DMS53 (cell line): ENCODE measurements at regions not wholly inside any gene's neighbourhood (a gene's known extent, or its start where the extent isn't known, plus 50 kb on each side); places are given as distances from the start of the nearest gene placed in this dataset.
A peak's percentile ranks its signal among the peaks of the same experiment; 100 is the strongest.

Source experiments
- DNase-seq: peaks from one replicate; lab custom pipeline; 2025; lab: John Stamatoyannopoulos, UW

DNA sequence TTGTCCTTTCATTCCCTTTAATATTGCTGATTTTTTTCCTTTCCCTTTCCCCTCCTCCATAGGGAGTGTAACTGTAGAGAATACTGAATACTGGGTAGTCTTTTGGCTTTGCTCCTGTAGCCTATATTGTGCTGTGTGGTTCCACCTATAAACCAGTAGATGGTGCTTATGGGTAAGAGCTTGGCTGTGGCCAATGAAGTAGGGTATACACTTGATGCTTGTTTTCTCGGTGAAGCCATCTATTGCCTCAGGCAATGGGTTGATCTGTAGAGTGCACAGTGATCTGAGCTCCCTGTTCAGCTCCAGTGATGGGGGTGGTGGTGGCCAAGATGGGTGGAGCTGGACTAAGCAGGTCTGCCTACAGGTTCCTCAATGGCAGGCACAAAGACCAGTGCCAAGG is 203.3 kb upstream of the IMPG1 start:
- peak; percentile 73 for DNase-seq

DNA sequence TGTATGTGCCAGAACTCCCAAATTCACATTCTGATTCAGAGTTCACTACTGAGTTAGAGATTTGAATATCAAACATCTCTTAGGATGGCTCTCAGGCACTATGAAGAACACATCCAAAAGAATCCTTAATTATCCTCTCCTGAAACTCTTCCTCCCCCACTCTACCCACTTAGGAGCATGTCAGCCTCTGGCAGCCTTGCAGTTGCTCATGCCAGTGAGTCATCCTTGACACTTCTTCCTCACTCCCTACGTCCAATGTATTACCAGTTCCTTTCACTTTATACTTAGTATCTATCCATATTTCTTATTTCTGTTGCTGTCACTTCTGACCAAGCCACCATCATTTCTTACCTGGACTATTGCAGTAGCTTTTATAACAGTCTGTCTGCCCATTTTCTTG is 192.0 kb upstream of the IMPG1 start:
- DNase-seq = peak; percentile 50

DNA sequence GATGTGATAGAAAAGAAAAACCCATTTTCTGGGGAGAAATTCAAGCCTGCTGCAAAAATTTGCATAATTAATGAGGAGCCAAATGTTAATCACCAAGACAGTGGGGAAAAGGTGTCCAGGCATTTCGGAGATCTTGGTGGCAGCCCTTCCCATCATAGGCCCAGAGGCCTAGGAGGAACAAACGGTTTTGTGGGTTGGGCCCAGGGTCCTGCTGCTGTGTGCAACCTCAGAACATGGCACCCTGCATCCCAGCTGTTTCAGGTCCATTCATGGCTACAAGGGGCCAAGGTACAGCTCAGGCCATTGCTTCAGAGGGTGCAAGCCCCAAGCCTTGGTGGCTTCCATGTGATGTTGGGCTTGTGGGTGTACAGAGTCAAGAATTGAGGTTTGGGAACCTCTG is 189.8 kb upstream of the IMPG1 start:
- DNase-seq = no peak

DNA sequence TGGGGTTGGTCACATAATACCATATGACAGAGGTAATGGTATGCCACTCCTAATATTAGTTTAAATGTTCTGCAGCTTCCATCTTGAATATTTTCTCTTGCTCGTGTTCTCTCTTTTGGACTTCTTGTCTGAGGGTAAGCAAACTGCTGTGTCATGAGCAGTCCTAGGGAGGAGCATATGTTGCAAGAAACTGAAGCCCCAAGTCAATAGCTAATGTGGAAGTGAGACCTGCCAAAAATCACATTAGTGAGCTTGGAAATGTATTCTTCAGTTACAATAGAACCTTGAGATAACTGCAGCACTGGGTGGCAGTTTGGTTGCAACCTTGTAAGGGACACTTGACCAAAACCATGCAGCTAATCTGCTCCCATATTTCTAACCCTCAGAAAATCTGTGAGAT is 178.2 kb upstream of the IMPG1 start:
- DNase-seq = no peak

DNA sequence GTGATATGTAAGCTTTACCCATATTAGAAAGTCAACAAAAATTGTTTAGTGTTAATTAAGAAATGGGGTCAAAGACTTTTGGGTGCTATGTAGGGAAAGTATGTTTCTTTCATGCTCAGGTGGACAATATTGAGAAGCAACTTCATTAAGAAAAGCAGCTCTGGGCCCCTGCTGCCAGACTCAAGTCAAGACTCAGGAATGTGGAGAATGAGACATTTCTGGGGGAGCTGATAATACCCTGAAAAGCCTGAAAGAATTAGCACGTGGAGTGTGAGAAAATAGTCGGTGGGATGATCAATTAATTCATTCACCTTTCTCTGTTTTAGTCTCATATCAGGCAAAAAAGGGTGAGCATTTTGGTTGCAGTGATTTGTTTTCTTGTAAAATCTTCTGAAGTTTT is 175.1 kb upstream of the IMPG1 start:
- no peak for DNase-seq

DNA sequence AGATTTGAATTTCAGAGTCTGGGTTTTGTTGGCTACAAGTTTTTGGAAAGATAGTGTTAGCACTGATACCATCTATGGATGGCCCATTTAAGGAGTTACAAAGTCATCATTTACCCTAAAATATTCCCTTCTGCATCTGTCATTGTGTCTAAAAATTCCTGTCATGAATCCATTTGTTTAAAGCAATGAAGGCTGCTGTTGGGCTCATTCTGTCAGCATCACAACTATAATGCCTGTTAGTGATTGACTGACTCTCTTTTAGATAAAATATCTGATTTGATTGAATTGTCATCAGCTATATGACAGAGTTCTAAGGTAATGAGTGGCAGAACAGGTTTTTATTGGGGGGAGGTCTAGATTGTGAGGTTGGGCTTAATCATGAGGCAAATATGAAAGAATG is 167.6 kb upstream of the IMPG1 start:
- DNase-seq = no peak

DNA sequence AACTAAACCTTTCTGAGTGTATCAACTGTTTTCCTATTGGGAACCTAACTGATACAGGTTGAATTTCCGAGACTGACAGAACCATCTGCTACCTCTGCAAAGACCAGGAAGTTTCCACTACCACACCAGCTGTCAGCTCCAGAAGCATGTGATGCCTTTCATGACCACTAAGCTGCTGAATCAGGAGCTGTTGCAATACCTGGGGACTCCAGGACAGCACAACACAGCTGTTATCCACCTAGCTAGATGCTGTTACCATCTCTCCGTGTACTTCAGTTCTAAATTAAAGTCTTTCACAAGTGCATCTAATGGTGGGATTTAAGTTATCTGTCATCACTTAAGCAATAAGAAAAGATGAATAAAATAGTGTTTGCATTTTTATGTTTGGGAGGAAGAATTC is 158.2 kb upstream of the IMPG1 start:
- DNase-seq = peak; percentile 96

DNA sequence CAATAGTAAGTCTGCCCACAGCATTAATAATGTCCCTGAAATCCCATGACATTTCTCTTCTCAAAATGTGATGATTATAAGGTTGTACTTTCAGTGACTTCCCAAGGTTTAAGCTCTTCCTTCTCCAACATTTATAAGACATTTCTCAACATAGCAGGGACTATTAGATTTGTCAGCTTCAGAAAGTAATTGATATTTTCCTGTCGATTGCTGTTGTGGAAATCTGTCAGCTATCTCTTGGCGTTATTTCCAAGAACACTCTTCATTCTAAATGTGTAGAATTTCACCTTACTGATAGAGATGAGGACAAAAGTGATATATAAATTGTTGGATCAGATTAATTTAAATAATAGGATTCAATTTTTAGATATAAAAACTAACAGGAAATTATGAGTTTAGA is 149.7 kb upstream of the IMPG1 start:
- no peak for DNase-seq

DNA sequence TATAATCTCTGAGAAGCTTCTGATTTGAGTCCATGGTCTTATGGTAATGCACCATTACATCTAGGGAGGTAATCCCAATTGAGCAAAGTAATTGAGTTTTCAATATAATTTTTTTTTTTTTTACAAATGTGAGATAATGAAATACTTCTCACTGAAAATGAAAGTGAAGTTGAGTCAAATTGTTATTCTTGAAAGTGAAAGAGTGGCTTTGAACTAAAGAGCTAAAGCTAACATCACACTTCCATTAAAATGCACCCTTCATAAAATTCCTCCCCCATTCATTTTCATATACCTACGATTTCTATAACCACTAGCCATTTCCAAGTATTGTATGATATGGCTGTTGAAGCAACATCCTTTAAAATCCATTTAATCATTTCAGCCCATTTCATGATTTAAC is 149.1 kb upstream of the IMPG1 start:
- no peak for DNase-seq

DNA sequence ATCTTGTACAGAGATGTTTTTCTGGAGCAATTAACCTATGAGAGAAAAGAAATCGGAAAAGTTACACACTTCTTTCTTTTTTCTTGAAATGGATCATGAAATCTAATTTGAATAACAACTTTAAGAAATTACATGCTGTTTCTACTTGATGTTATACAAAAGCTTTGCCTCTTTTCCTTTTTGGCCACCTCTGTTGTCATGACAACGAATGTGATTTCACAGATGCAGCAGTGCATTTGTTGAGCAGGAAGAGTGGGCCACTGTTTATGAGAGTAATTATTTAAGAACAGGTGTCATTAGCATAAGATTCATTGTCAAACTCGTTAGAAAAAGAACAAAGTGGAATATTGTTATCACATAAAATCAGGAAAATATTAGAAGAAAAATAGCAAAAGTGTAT is 148.3 kb upstream of the IMPG1 start:
- peak; percentile 36 for DNase-seq

DNA sequence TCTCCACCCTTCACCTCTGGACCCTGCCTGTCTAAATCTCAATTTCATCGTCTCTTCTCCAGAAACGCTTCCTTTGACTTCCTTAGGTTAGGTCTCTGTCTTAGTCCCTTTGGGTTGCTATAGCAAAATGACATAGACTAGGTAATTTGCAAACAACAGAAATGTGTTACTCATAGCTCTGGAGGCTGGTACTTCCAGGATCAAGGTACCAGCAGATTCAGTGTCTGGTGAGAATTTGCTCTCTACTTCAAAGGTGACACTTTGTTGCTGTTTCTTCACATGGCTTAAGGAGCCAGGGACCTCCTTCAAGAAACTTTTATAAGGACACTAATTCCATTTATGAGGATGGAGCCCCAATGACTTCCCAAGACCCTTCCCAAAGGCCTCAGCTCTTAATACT is 145.1 kb upstream of the IMPG1 start:
- DNase-seq = no peak

DNA sequence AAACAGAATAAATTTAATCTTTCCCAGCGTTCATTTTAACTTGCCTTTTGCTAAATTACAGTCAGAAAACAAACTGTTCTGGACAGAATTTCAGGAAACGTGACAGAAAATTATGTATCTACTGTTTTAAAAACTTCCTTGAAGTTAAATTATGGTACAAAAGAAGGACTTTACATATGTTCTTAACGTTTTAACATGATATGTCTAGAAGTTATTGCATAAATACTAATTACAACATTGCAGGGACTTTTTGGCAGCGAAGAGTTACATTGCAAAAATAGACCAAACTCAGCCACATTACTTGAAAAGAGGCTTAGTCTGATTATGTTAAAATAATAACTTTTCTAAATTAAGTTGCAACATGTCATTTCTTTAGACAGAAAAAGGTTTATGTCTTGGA is 142.1 kb upstream of the IMPG1 start:
- DNase-seq = no peak

DNA sequence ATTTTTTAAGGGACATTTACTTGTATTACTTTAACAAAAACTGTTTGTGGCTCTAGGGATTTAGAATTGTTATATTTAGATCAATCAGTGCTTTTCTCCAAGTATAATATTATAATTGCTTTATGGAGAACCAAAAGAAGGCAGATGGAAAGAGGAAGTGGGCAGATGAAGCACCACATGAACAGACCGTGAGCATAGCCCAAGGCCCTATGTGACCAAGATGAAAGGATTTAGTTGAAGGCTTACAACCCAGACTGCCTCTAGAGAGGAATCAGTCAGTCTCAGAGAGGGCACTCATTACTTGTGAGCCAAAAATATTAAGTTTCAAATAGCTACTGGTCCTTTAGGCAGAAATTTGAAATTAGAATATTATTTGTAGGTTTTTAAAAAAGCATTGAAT is 102.3 kb upstream of the IMPG1 start:
- DNase-seq = no peak

DNA sequence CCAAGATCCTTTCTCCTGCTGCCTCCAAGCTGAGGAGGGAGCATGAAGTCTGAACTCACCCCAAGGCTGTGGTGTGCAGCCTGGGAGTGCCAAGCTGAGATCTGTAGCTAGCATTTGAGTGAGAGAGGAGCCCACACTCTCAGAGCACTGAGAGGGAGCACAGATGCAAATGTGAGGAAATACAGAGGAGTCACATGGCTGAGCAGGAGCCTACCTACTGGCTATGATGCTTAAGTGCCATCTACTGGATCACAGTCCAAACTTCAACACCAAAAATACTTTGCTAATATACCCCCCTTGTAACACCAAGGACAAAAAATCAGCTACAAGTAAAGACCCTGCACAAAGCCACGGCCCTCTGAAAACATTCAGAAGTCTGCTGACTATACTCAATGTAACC is 94.4 kb upstream of the IMPG1 start:
- peak; percentile 10 for DNase-seq

DNA sequence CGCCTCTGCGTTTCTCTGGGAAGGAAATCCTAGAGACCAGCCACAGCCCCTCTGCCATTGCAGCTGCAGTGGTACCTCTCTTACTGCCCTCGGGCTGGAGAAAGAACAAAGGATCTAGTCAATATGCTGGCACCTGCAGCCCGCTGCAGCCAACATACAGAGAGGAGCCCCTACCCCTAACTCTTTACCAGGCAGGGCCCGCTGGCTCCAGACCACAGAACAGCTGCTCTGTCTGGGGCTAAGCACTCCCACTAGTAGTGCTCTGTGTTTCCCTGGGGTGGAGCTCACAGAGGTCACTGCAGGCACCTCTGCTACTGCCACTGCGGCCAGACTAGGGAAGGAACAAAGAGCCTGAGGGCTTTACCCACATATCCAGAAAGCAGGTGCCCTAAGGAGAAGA is 93.8 kb upstream of the IMPG1 start:
- no peak for DNase-seq

DNA sequence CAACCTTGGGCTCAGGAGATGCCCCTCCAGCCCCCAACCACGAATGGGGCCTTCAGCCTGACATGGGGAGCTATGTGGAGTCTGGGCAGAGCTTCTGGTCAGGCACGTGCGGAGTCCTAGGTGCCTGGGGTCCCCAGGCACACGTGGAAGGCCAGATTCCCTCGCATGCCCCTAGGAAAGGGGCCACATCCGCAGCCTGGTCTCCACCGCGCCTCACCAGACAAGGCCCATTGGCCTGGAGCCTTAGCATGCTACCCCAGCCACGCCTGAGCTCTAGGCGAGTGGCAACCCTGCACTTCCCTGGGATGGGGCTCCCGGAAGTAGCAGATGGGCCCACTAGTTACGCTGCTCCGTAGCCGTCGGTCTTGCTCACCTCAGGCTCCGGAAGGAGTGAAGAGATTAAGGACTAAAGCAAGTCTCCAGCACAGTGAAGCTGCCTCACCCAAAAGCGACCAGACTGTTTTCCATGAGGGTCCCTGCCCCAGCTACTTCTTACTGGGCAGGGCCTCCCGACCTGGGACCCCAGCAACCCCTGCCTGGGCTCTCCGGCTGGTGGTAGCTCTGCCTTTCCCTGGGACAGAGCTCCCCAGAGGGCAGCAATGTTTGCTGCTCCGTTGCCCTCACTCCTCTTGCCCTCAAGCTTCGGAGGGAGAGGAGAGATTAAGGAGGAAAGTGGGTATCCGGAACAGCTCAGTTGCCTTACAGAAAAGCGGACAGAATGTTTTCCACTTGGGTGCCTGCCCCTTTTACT is 93.2 kb upstream of the IMPG1 start:
- DNase-seq = no peak

DNA sequence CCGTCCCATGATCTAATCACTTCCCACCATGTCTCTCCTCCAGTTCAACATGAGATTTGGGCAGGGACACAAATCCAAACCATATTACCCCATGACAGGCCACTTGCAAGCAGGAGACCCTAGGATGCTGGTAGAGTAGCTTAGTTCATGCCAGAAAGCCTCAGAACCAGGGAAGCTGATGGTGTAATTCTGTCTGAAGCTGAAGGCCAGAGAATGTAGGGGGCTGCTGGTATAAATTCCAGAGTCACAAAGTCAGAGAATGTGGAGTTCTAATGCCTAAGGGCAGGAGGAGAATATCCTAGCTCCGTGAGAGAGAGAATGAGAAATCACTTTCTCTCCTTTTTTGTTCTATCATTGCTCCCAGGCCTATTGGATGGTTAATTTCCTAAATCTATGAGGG is 90.3 kb upstream of the IMPG1 start:
- no peak for DNase-seq

DNA sequence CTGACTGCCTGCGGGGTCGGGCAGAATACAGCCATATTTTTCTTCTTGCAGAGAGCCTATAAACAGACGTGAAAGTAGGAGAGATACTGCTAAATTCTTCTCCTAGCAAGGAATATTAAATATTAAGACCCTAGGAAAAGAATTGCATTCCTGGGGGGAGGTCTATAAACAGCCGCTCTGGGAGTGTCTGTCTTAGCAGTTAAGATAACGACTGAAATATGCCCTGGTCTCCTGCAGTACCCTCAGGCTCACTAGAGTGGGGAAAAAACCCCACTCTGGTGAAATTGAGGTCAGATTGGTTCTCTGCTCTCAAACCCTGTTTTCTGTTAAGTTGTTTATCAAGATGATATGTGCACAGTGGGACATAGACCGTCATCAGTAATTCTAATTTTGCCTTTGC is 85.3 kb upstream of the IMPG1 start:
- DNase-seq = peak; percentile 25

DNA sequence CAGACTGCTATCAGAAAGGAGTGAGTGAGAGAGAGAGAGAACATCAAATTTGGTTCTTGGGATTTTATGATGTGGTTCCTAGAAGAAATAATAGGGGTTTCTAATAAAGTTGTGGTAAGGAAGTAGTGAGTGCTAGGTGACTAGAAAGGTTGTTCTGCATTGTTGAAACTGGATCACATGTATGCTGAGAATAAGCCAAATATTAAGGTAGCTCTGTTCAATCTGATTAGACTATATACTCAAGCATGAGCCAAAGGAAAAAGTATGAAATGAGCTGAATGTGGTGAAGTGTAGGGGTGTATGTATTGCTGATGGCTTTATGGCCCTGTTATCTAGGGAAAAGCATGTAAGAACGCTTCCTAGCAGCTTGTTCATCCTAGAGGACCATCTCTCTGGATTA is 63.0 kb upstream of the IMPG1 start:
- no peak for DNase-seq

DNA sequence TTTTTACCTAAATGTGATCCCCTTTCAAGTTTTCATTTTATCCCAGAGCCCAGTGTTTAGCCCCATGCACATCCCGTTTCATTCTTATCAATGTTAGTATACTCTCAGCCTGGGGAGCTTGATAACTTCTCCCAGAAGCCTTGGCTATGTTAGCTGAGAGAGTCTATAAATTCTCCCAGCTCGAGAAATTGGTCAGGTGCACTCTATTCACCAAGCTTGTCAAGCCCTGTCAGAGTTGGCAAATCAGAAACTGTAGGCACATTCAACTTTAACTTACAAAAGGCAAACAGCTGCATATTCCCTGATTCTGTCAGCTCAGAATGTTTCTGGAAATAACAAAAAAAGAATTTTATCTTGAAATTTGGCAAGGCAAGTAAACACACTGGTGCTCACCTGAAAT is 62.2 kb upstream of the IMPG1 start:
- DNase-seq = no peak

DNA sequence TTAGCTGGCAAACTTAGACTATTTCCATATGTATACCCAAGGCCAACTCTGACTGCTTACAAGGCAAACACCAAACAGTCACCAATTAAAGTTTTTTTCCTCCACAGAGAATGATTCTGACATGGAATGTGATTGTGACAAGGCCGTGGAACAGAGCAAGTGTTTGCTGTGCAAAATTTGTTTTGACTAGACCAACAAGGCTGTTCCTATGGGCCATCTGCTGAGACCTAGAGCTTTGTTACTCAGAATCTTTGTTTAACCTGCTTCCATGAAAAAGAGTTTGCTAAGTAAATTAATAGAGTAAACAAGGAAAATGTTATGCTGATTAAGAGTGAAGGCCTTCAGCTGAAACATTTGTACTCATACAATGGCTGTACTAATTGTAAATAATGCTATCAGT is 51.6 kb upstream of the IMPG1 start:
- DNase-seq = peak; percentile 71
